H1 (cell line): ENCODE measurements at regions not wholly inside any gene's neighbourhood (a gene's known extent, or its start where the extent isn't known, plus 50 kb on each side); places are given as distances from the start of the nearest gene placed in this dataset.

Experiments used
- CTCF ChIP-seq, 3 experiments: IDR thresholded peaks; 1 replicate in 2 of 3; 2 replicates in 1 of 3; pipeline versions ENCODE4 v1.5.1 to v1.6.1; 2011; ENCODE audit warnings: low read length in 3 of 3, mild to moderate bottlenecking in 3 of 3, inconsistent platforms in 2 of 3, low read depth in 1 of 3, moderate library complexity in 1 of 3; ENCODE audit not compliant: insufficient read depth in 1 of 3; ENCODE audit errors: control extremely low read depth in 1 of 3
- JUND ChIP-seq: IDR thresholded peaks from 2 replicates; pipeline ENCODE4 v1.6.1; 2011; ENCODE audit warnings: mild to moderate bottlenecking, improper control_type of control experiment, low read length
- KDM5A ChIP-seq: fragments of 200-600 bp; IDR thresholded peaks from 2 replicates; pipeline ENCODE4 v1.7.1; 2012; ENCODE audit warnings: mild to moderate bottlenecking, low read length, inconsistent platforms, mixed read lengths
- NRF1 ChIP-seq: IDR thresholded peaks from 2 replicates; pipeline ENCODE4 v1.6.1; 2011; ENCODE audit warnings: mild to moderate bottlenecking, low read depth, low read length, improper control_type of control experiment
- POLR2A ChIP-seq, 2 experiments: IDR thresholded peaks; 1 replicate in 1 of 2; 2 replicates in 1 of 2; pipeline ENCODE4 v1.6.1; 2011; ENCODE audit warnings: low read depth in 2 of 2, low read length in 2 of 2, mild to moderate bottlenecking in 2 of 2; ENCODE audit errors: control extremely low read depth in 1 of 2
- RNF2 ChIP-seq: fragments of 200-900, 300-1000 bp; sonication (generic); IDR thresholded peaks from 2 replicates; pipeline ENCODE4 v1.7.1; 2016; ENCODE audit warnings: borderline replicate concordance, low read depth, mild to moderate bottlenecking, antibody characterized with exemption, low read length; ENCODE audit not compliant: poor library complexity, severe bottlenecking; ENCODE audit errors: missing control alignments
- SIN3A ChIP-seq, 2 experiments: IDR thresholded peaks in 1 of 2; conservative IDR thresholded peaks in 1 of 2; 2 replicates each; pipeline ENCODE4 v1.6.1; 2011 to 2012; ENCODE audit warnings: low read length in 2 of 2, improper control_type of control experiment in 1 of 2, low read depth in 1 of 2, mild to moderate bottlenecking in 1 of 2
- SP1 ChIP-seq: IDR thresholded peaks from 2 replicates; pipeline ENCODE4 v1.6.1; 2011; ENCODE audit warnings: low read depth, low read length
- SRF ChIP-seq: IDR thresholded peaks from 2 replicates; pipeline ENCODE4 v1.6.1; 2011; ENCODE audit warnings: mild to moderate bottlenecking, low read depth, low read length, moderate library complexity
- SUZ12 ChIP-seq: fragments of 200-600 bp; sonication (generic); IDR thresholded peaks from 2 replicates; pipeline ENCODE4 v1.6.1; 2012; ENCODE audit warnings: mild to moderate bottlenecking, inconsistent platforms, low read length, moderate library complexity, mixed read lengths
- TAF1 ChIP-seq: IDR thresholded peaks from 2 replicates; pipeline ENCODE4 v1.6.1; 2011; ENCODE audit warnings: mild to moderate bottlenecking, low read depth, low read length
- TF ChIP-seq, protein P1 (sequence below): IDR thresholded peaks from 2 replicates; pipeline ENCODE4 v1.6.1; 2011; ENCODE audit warnings: low read length, improper control_type of control experiment
- TF ChIP-seq, protein P2 (sequence below): IDR thresholded peaks from 2 replicates; pipeline ENCODE4 v1.6.1; 2012; ENCODE audit warnings: inconsistent platforms

GRCh38 chr6:85136310-85136709 is 313.6 kb upstream of the NT5E start:
- TF ChIP-seq, protein P1, sequence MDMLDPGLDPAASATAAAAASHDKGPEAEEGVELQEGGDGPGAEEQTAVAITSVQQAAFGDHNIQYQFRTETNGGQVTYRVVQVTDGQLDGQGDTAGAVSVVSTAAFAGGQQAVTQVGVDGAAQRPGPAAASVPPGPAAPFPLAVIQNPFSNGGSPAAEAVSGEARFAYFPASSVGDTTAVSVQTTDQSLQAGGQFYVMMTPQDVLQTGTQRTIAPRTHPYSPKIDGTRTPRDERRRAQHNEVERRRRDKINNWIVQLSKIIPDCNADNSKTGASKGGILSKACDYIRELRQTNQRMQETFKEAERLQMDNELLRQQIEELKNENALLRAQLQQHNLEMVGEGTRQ: no peak
- TF ChIP-seq CTCF (IDR thresholded peaks at IDR 0.05; ENCODE audit: control extremely low read depth in 1 of 3, insufficient read depth in 1 of 3, low read depth in 1 of 3, low read length in 3 of 3): no peak
- no peak for TF ChIP-seq RNF2
- TF ChIP-seq, protein P2, sequence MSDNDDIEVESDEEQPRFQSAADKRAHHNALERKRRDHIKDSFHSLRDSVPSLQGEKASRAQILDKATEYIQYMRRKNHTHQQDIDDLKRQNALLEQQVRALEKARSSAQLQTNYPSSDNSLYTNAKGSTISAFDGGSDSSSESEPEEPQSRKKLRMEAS: no peak
- TF ChIP-seq KDM5A: no peak
- no peak for TF ChIP-seq POLR2A (IDR thresholded peaks at IDR 0.05; ENCODE audit: control extremely low read depth in 1 of 2, low read depth in 2 of 2, low read length in 2 of 2)
- no peak for TF ChIP-seq NRF1
- no peak for TF ChIP-seq JUND
- TF ChIP-seq TAF1: no peak
- TF ChIP-seq SRF: no peak
- no peak for TF ChIP-seq SUZ12
- no peak for TF ChIP-seq SIN3A (conservative IDR thresholded peaks at IDR 0.05 in 1 of 2, IDR thresholded peaks at IDR 0.05 in 1 of 2; ENCODE audit: low read depth in 1 of 2, low read length in 2 of 2)
- TF ChIP-seq SP1: no peak
